ENCODE measurements at regions not wholly inside any gene's neighbourhood (a gene's known extent, or its start where the extent isn't known, plus 50 kb on each side); places are given as distances from the start of the nearest gene placed in this dataset.

- Histone ChIP-seq H3K27me3 (no peaks in the 10 kb centered on the region), H3K9me3 (no peaks in the 10 kb centered on the region), H3K4me3 (no peak overlapping the region), H3K4me1 (no peaks in the 10 kb centered on the region), H3K27ac (no peak overlapping the region), H3K36me3 (no peaks in the 10 kb centered on the region)
- intact Hi-C loops (cut with DNase I): no loop called here
- no peak for DNase-seq (ENCODE audit: extremely low spot score in 2 of 2)
- no peak for TF ChIP-seq POLR2AphosphoS5 (IDR thresholded peaks at IDR 0.05; ENCODE audit: insufficient read depth in 1 of 2, low read depth in 1 of 2)
- no peak for TF ChIP-seq POLR2A (IDR thresholded peaks at IDR 0.05)
Observed at GRCh38 chr1:58256546-58256945, 290.0 kb downstream of the OMA1 start.

DNA sequence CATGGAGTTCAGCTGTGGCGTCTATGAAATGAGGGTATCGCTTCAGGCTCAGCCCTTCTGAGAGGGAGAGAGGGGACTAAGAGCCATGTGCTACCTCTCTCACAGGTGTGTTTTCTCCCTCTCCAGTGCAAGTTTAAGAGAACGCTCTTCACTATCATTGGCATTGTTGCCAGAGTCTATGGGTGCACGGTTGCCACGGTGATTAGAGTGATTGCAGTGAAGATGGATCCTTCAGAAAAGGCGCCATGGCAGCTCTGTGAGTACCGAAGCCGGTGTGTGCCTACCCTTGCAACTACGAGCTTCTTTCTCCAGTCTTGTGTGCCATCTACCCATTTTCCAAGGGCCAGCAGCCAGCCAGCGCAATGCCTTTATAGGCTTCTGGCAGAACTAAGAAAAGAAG, 290.5 kb downstream of the OMA1 start:
- Histone ChIP-seq H3K4me1 (no peaks in the 10 kb centered on the region), H3K36me3 (no peaks in the 10 kb centered on the region), H3K27ac (no peak overlapping the region), H3K9me3 (no peaks in the 10 kb centered on the region), H3K4me3 (no peak overlapping the region), H3K27me3 (no peaks in the 10 kb centered on the region)
- intact Hi-C loops (cut with DNase I): no loop called here
- no peak for DNase-seq (ENCODE audit: extremely low spot score in 2 of 2)
- TF ChIP-seq CTCF (IDR thresholded peaks at IDR 0.05) (no peak), POLR2A (IDR thresholded peaks at IDR 0.05) (no peak), POLR2AphosphoS5 (IDR thresholded peaks at IDR 0.05; ENCODE audit: insufficient read depth in 1 of 2, low read depth in 1 of 2) (no peak)

DNA sequence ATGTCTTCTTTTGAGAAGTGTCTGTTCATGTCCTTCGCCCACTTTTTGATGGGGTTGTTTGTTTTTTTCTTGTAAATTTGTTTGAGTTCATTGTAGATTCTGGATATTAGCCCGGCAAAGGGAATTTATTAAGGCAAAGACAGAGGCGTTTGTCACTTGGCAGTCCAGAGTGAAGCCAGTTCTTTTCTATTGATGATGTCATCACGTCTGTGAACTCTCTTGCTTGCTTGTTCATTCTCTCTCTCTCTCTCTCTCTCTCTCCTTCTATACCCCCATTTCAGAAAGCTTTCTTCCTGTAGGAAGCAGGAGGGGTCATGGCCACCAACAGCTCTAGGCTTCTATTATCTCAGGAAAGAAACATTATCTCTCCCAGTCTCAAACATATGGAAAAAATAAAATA, 291.3 kb downstream of the OMA1 start:
- H3K27me3 ChIP-seq: no peaks in the 10 kb centered on the region
- intact Hi-C loops (cut with DNase I): no loop called here

DNA sequence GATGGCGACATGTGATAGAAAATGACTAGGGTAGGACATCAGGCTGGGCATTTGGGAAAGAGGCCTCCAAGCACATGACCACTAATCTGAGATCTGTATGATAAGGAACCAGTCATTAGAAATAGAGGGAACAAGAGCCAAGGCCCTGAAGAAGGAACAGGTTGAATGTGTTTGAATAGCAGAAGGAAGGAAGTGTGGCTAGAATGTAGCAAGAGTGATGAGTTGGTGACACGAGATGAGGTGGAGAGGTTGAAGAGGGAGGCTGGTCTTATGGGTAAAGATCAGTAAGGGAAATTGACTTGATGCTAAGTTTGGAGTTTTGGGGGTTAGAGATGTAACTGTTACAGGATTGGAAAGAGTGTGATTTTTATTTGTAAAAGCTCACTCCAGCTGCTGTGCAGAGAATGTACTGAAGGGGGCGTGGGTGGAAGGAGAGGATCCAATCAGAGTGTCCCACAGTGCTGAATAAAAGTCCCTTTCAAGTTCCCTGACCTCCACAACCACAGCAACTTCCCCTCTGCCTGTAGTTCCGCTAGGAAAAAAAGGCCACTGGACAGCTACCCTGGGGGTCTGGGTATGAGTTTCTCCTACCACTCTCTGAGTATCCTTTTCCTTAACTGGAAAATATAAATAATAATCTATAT, 295.0 kb downstream of the OMA1 start:
- Histone ChIP-seq H3K9me3 (no peaks in the 10 kb centered on the region), H3K4me3 (no peak overlapping the region), H3K4me1 (peaks cover 19% of the 10 kb centered on the region), H3K36me3 (no peaks in the 10 kb centered on the region), H3K27me3 (no peaks in the 10 kb centered on the region), H3K27ac (no peak overlapping the region)
- intact Hi-C loops (cut with DNase I): no loop called here
- TF ChIP-seq POLR2AphosphoS5 (IDR thresholded peaks at IDR 0.05; ENCODE audit: insufficient read depth in 1 of 2, low read depth in 1 of 2) (no peak), POLR2A (IDR thresholded peaks at IDR 0.05) (no peak), CTCF (IDR thresholded peaks at IDR 0.05) (no peak)
- DNase-seq (ENCODE audit: extremely low spot score in 2 of 2): no peak

More for the DNA sequence above, 291.3 kb downstream of the OMA1 start:
- Histone ChIP-seq H3K9me3 (no peaks in the 10 kb centered on the region), H3K4me1 (peaks cover under 1% of the 10 kb centered on the region), H3K27ac (no peak overlapping the region), H3K36me3 (no peaks in the 10 kb centered on the region), H3K4me3 (no peak overlapping the region)
- TF ChIP-seq POLR2A (IDR thresholded peaks at IDR 0.05) (no peak), CTCF (IDR thresholded peaks at IDR 0.05) (no peak), POLR2AphosphoS5 (IDR thresholded peaks at IDR 0.05; ENCODE audit: insufficient read depth in 1 of 2, low read depth in 1 of 2) (no peak)
- DNase-seq (ENCODE audit: extremely low spot score in 2 of 2): no peak

DNA sequence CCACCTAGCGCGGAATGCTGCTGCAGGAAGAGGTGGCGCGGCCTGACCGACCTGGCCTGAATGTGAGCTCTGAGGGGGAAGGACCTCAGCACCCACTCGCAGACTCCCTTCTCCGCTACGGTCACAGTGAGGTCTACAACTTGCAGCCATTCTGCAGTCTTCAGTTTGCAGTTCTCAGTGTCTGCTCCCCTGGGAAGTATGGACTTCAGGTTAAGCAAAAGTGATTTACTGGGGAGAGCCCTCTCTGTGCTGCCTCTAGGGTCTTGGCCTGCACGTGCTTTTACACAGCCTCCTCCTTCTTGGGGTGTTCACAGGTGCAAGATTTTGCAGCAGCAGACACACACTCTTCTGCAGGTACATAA, 296.0 kb downstream of the OMA1 start:
- TF ChIP-seq CTCF (IDR thresholded peaks at IDR 0.05): no peak
- TF ChIP-seq POLR2A (IDR thresholded peaks at IDR 0.05): no peak
- peak in 1 of 2 donors; percentile 2 for TF ChIP-seq POLR2AphosphoS5 (IDR thresholded peaks at IDR 0.05; ENCODE audit: insufficient read depth in 1 of 2, low read depth in 1 of 2)
- Histone ChIP-seq H3K27ac (no peak overlapping the region), H3K4me3 (peak overlapping the region; percentile 41 to 48)

More for the DNA sequence above, 296.0 kb downstream of the OMA1 start:
- peaks cover 19% of the 10 kb centered on the region for H3K4me1 ChIP-seq
- no peaks in the 10 kb centered on the region for H3K36me3 ChIP-seq
- intact Hi-C loops (cut with DNase I): no loop called here
- H3K9me3 ChIP-seq: no peaks in the 10 kb centered on the region
- no peaks in the 10 kb centered on the region for H3K27me3 ChIP-seq
- peak in 1 of 2 donors; percentile 47 for DNase-seq (ENCODE audit: extremely low spot score in 2 of 2)

All from vagina (tissue), 2 donors.